Muscle layer of colon (tissue), 2 donors: ENCODE measurements at regions not wholly inside any gene's neighbourhood (a gene's known extent, or its start where the extent isn't known, plus 50 kb on each side); places are given as distances from the start of the nearest gene placed in this dataset.

Experiments
- H3K27ac ChIP-seq: one replicate; pipeline ENCODE4 v1.7.0; 2013; ENCODE audit warnings: low read depth, mild to moderate bottlenecking, low read length, moderate library complexity
- H3K27me3 ChIP-seq, 2 donors: one replicate each; pipeline ENCODE4 v1.7.0; 2013; ENCODE audit warnings: low read length in 2 of 2, mild to moderate bottlenecking in 2 of 2; ENCODE audit not compliant: insufficient read depth in 2 of 2, control insufficient read depth in 1 of 2
- H3K36me3 ChIP-seq: one replicate; pipeline ENCODE4 v1.7.0; 2013; ENCODE audit warnings: mild to moderate bottlenecking, low read length; ENCODE audit not compliant: insufficient read depth
- H3K4me1 ChIP-seq: one replicate; pipeline ENCODE4 v1.7.0; 2013; ENCODE audit warnings: mild to moderate bottlenecking, low read length; ENCODE audit not compliant: insufficient read depth
- H3K4me3 ChIP-seq, 2 donors: one replicate each; pipeline ENCODE4 v1.7.0; 2013; ENCODE audit warnings: low read length in 2 of 2, low read depth in 1 of 2, mild to moderate bottlenecking in 1 of 2, moderate library complexity in 1 of 2
- H3K9ac ChIP-seq: one replicate; pipeline ENCODE4 v1.7.0; 2013; ENCODE audit warnings: low read length
- H3K9me3 ChIP-seq: one replicate; pipeline ENCODE4 v1.7.0; 2013; ENCODE audit warnings: mild to moderate bottlenecking, low read length
- donor health status: abdominal sarcoma.
- donor health status: Adenocarcinoma of cecum.

DNA sequence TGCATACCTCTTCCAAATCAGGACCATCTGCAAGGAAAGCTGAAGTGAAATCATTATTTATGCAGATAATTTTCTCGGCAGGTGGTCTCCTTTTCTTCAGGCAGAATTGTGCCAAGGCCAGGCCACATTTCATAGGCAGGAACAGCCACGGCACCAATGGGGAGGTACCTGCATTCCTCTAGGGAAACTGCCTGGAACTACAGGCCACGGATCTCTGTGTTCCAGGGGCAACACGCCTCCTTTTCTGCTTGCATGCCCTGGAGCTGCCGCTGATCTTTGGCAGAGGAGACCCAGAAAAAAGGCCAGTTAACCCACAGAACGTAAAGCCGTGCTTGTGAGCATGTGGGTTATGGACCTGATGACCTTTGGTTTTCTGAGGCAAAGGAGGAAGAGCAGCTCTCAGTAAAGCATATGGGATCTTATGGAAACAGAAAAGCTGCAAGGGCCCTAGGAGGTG lies 111.2 kb upstream of the KIAA1217 start:
- no peaks in the 10 kb centered on the region for H3K9me3 ChIP-seq
- no peaks in the 10 kb centered on the region for H3K27me3 ChIP-seq
- no peak overlapping the region for H3K4me3 ChIP-seq
- no peaks in the 10 kb centered on the region for H3K36me3 ChIP-seq
- no peak overlapping the region for H3K9ac ChIP-seq
- H3K27ac ChIP-seq: no peak overlapping the region
- H3K4me1 ChIP-seq: no peaks in the 10 kb centered on the region

DNA sequence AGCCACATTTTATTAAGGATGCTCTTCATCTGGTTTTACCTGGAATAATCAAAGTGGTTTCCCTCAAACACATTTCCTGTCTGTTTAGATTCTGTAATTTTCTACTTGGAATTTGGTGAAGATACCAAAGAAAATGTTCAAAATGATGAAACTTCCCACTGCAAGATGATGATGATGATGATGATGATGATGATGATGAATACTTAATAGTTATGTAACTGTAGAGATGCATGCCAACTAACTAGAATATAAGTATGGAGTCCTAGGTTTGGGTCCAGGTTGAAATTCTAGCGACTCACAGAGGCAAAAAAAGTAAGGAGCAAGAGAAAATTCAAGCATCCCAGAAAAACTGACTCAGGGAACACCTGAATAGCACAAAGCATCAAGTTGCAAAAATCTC lies 104.0 kb upstream of the KIAA1217 start:
- H3K36me3 ChIP-seq: no peaks in the 10 kb centered on the region
- H3K27ac ChIP-seq: no peak overlapping the region
- H3K27me3 ChIP-seq: no peaks in the 10 kb centered on the region
- no peak overlapping the region for H3K9ac ChIP-seq
- H3K9me3 ChIP-seq: no peaks in the 10 kb centered on the region
- H3K4me3 ChIP-seq: no peak overlapping the region
- no peaks in the 10 kb centered on the region for H3K4me1 ChIP-seq

DNA sequence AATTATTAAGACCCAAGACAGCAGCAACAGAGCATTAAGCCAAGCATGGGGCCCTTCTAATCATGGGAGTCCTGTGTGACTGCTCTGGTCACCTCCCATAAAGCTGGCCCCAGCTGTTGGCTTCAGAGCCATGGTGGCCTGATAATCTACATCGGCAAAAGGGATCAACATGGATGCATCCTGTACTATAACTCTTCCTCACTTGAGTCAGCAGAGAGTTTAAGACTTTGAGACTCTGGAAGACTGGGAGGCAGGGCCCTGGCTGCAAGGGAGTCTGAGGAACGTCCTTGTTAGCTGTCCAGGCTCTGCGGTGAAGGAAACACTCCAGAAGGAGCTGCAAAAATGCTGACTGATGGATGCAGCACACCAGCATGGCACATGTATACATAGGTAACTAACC lies 95.0 kb upstream of the KIAA1217 start:
- no peaks in the 10 kb centered on the region for H3K9me3 ChIP-seq

DNA sequence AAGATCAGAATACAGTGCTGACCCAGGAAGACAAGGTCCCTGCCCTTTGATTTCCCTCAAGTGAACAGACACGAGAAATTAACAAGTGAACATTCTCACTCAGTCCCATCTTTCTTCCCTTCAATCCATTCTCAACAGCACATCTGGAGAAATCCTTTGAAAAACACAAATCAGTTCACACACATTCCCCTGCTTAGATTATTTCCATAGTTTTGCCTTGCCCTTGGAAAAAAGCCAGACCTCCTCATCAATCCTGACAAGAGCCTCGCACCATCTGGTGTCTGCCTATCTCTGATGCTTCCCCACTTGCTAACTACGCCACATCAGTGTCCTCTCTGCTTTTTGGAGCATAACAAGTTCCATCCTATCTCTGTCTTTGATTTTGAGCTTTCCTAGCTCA lies 94.4 kb upstream of the KIAA1217 start:
- no peak overlapping the region for H3K4me3 ChIP-seq
- no peaks in the 10 kb centered on the region for H3K9me3 ChIP-seq
- no peaks in the 10 kb centered on the region for H3K27me3 ChIP-seq
- H3K9ac ChIP-seq: no peak overlapping the region
- no peaks in the 10 kb centered on the region for H3K4me1 ChIP-seq
- H3K27ac ChIP-seq: no peak overlapping the region
- no peaks in the 10 kb centered on the region for H3K36me3 ChIP-seq

More for the DNA sequence above, 95.0 kb upstream of the KIAA1217 start:
- H3K27ac ChIP-seq: no peak overlapping the region
- H3K36me3 ChIP-seq: no peaks in the 10 kb centered on the region
- H3K9ac ChIP-seq: no peak overlapping the region
- H3K4me3 ChIP-seq: no peak overlapping the region
- H3K4me1 ChIP-seq: no peaks in the 10 kb centered on the region
- no peaks in the 10 kb centered on the region for H3K27me3 ChIP-seq

DNA sequence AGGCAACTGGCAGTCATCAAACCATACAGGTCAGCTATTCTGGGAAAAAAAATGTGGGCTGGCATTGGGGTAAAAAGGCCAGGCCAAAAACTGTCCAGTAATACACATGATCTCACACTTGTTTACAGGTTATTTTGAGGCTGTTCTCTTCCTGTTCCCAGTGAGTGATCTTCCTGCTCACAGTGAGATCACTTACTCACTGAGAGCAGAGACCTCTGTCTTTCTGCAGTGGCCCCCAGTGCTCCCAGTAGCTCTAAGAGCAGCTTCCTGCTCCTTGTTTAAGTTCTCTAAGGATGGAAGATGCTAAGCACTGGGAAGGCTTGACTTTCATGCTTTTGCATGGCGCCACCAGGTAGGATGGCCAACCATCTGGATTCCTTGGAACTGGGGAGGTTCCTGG lies 93.5 kb upstream of the KIAA1217 start:
- H3K36me3 ChIP-seq: no peaks in the 10 kb centered on the region
- no peaks in the 10 kb centered on the region for H3K27me3 ChIP-seq
- H3K27ac ChIP-seq: no peak overlapping the region
- H3K9ac ChIP-seq: no peak overlapping the region
- no peaks in the 10 kb centered on the region for H3K4me1 ChIP-seq
- no peak overlapping the region for H3K4me3 ChIP-seq
- no peaks in the 10 kb centered on the region for H3K9me3 ChIP-seq

DNA sequence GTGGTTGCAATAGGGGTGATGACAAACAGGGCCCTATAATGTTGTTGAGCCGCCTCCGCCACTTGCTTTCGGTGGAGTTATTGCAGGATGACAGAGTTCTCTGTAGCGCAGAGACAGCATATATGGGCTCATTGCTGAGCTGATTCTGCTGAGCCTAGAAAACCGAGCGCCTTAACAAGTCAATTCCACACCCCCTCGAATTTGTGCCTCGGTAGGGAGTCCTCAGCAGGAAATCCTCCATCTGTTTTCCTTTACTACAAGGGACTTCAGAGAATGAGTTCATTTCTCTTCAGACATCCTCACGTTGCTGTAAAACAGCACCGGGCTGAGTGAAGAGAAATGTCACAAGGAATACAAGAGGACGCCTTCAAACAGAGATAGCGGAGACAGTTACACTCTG lies 90.7 kb upstream of the KIAA1217 start:
- H3K27ac ChIP-seq: no peak overlapping the region
- no peaks in the 10 kb centered on the region for H3K36me3 ChIP-seq
- no peaks in the 10 kb centered on the region for H3K4me1 ChIP-seq
- no peaks in the 10 kb centered on the region for H3K9me3 ChIP-seq
- H3K27me3 ChIP-seq: no peaks in the 10 kb centered on the region
- no peak overlapping the region for H3K4me3 ChIP-seq
- H3K9ac ChIP-seq: no peak overlapping the region

DNA sequence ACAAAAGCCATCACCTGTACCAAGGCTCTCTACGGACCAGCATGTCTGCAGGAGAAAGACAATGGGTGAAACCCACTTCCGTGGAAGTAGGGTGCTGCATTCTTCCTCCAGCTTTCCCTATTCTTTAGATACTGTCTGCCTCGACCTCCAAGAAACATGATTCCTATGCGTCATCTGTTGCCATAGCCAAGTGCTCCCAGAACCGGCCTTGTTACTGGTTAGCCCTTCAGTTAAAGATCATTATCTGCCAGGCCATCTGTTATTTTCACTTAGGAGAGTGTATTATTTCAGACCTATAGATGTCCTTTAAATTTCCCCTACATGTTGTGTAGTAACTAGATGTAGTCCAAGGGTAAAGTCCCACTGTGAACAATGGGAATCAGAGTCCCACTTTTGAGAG lies 89.0 kb upstream of the KIAA1217 start:
- no peaks in the 10 kb centered on the region for H3K9me3 ChIP-seq
- no peak overlapping the region for H3K27ac ChIP-seq
- no peak overlapping the region for H3K4me3 ChIP-seq
- H3K9ac ChIP-seq: no peak overlapping the region
- H3K4me1 ChIP-seq: no peaks in the 10 kb centered on the region
- no peaks in the 10 kb centered on the region for H3K36me3 ChIP-seq
- no peaks in the 10 kb centered on the region for H3K27me3 ChIP-seq

DNA sequence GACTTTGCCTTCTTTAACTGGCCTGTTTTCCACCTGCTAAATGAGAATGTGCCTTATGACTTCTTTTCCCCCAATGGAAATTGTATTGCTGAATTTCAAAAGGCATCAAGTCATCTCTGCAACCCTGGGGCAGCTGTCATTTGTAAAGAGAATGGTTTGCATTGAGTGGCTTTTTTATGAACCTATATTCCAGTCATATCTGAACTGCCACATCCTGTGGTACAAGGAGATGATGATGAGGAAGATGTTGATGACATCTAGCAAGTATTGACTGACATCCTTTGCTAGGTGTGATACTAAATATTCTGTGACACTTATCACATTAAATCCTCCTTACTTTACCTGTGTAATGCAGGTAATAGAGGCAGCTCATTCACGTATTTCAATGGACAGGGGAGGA lies 88.3 kb upstream of the KIAA1217 start:
- Histone ChIP-seq H3K4me3 (no peak overlapping the region), H3K4me1 (no peaks in the 10 kb centered on the region), H3K27ac (no peak overlapping the region), H3K9me3 (no peaks in the 10 kb centered on the region), H3K27me3 (no peaks in the 10 kb centered on the region), H3K9ac (no peak overlapping the region), H3K36me3 (no peaks in the 10 kb centered on the region)

DNA sequence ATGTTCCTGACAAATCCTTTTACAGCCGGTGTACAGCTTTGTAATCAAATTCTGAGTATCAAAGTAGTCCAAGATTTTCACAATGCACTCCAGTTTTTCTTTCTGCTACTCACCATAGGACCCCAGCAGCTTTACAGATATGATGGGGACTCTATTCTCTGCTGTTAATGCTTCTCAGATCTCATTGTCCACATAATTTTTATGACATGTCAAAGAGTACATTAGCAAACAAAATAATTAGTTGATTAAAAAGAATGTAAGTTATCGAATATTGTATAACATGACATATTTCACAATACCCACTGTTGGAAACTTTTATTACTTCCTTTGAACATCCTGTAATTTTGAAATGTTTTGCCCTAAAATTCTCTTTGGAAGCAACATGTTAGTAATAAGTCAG lies 81.4 kb upstream of the KIAA1217 start:
- Histone ChIP-seq H3K4me1 (no peaks in the 10 kb centered on the region), H3K27ac (no peak overlapping the region), H3K27me3 (no peaks in the 10 kb centered on the region), H3K9me3 (no peaks in the 10 kb centered on the region), H3K4me3 (no peak overlapping the region), H3K9ac (no peak overlapping the region), H3K36me3 (no peaks in the 10 kb centered on the region)

DNA sequence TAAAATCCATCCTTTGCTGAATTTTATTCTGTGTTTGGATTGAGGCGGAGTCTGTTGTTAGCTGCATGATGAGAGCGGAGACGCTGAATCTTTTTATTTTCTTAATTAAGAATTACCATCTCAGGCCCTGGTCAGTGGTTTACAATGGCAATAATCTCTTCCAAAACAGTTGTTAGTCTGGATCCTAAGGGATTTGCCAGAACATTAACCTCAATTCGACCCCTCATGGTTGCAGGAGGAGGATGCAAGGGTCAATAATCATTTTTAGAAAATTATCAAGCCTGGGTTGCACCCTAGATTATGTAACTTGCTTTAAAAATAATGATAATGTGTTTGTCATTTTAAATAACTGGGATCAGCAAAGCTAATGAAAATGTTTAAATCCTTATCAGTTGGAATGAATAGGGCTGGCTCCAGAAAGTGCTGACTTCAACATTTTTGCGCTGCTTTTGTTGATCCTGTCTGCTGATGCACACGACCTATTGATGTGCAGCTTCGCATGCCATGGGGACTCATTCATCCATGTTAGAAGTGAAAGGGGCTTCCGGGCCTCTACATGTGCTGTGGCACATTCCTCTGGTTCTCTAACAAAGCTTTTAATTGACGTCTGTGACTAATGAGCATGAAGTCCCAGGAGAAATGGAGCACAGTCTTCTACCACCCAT lies 80.7 kb upstream of the KIAA1217 start:
- Histone ChIP-seq H3K27ac (no peak overlapping the region), H3K27me3 (no peaks in the 10 kb centered on the region), H3K4me1 (no peaks in the 10 kb centered on the region), H3K9ac (no peak overlapping the region), H3K9me3 (no peaks in the 10 kb centered on the region), H3K36me3 (no peaks in the 10 kb centered on the region), H3K4me3 (no peak overlapping the region)

DNA sequence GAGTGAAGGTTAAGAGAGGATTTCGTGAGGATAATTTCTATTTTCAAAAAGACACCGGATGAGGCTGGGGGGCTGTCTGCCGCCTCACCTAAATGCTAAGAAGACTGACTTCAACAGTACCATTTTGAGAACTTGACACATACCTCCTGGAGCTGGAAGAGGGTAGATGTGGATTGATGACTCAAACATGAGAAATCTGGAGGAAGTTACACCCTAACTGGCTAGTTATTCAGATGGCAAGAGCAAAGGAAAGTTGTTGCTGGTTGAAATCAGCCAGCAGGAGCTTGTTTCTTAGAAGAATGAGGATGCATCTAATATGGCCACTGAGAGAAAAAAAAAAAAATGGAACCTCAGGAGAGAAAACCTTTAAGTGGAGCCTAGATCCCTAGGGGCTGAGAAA lies 76.2 kb upstream of the KIAA1217 start:
- Histone ChIP-seq H3K36me3 (no peaks in the 10 kb centered on the region), H3K27ac (no peak overlapping the region), H3K27me3 (no peaks in the 10 kb centered on the region), H3K4me1 (no peaks in the 10 kb centered on the region), H3K9ac (no peak overlapping the region), H3K4me3 (no peak overlapping the region), H3K9me3 (no peaks in the 10 kb centered on the region)

DNA sequence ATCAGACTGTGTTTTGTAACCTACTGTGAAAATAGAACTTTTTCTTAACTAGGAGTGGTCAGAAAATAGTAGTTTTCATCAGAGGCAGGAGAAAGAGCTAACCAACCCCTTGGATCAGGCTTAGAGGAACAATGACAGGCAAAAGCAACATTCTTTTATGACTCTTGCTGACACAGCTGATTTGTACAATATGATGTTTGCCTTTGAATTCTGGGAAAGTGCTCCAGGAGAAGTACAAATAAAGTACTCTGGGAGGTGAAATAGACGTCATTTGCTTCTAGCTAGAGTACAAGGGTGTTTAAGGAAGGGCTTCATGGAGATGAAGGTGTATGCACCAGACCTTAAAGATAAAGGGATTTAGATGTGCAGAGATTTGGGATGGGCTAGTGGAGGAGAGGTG lies 75.1 kb upstream of the KIAA1217 start:
- Histone ChIP-seq H3K27ac (no peak overlapping the region), H3K4me1 (no peaks in the 10 kb centered on the region), H3K27me3 (no peaks in the 10 kb centered on the region), H3K4me3 (no peak overlapping the region), H3K9ac (no peak overlapping the region), H3K9me3 (no peaks in the 10 kb centered on the region), H3K36me3 (no peaks in the 10 kb centered on the region)
